ENCODE measurements at regions not wholly inside any gene's neighbourhood (a gene's known extent, or its start where the extent isn't known, plus 50 kb on each side); places are given as distances from the start of the nearest gene placed in this dataset.

- no peak overlapping the region for H3K27ac Mint-ChIP-seq
- no peaks in the 10 kb centered on the region for H3K36me3 Mint-ChIP-seq
- DNase-seq (ENCODE audit: low spot score in 2 of 2, unreplicated experiment in 2 of 2): no peak
- no peak overlapping the region for H3K4me3 Mint-ChIP-seq
- H3K9me3 Mint-ChIP-seq: peaks cover 44% of the 10 kb centered on the region
- no peaks in the 10 kb centered on the region for H3K27me3 Mint-ChIP-seq (ENCODE audit: low read depth)
- H3K4me1 Mint-ChIP-seq: peaks cover 10% of the 10 kb centered on the region
- no peak for TF ChIP-seq CTCF (IDR thresholded peaks at IDR 0.05; ENCODE audit: unreplicated experiment)
Measured at GRCh38 chr21:20419772-20420171, 578.4 kb upstream of the NCAM2 start.

GRCh38 chr21:20424943-20425342, 573.3 kb upstream of the NCAM2 start:
- Mint-ChIP-seq H3K9me3 (peaks cover 37% of the 10 kb centered on the region), H3K36me3 (no peaks in the 10 kb centered on the region), H3K27ac (no peak overlapping the region), H3K4me3 (no peak overlapping the region), H3K27me3 (ENCODE audit: low read depth) (no peaks in the 10 kb centered on the region), H3K4me1 (no peaks in the 10 kb centered on the region)
- no peak for TF ChIP-seq CTCF (IDR thresholded peaks at IDR 0.05; ENCODE audit: unreplicated experiment)
- DNase-seq (ENCODE audit: low spot score in 2 of 2, unreplicated experiment in 2 of 2): no peak

GRCh38 chr21:20425856-20426255, 572.4 kb upstream of the NCAM2 start:
- no peaks in the 10 kb centered on the region for H3K36me3 Mint-ChIP-seq
- no peak overlapping the region for H3K27ac Mint-ChIP-seq
- no peak overlapping the region for H3K4me3 Mint-ChIP-seq
- TF ChIP-seq CTCF (IDR thresholded peaks at IDR 0.05; ENCODE audit: unreplicated experiment): no peak
- H3K9me3 Mint-ChIP-seq: peaks cover 29% of the 10 kb centered on the region
- no peaks in the 10 kb centered on the region for H3K4me1 Mint-ChIP-seq
- H3K27me3 Mint-ChIP-seq (ENCODE audit: low read depth): no peaks in the 10 kb centered on the region
- DNase-seq (ENCODE audit: low spot score in 2 of 2, unreplicated experiment in 2 of 2): no peak

- no peak for DNase-seq (ENCODE audit: low spot score in 2 of 2, unreplicated experiment in 2 of 2)
- no peak overlapping the region for H3K27ac Mint-ChIP-seq
- no peaks in the 10 kb centered on the region for H3K27me3 Mint-ChIP-seq (ENCODE audit: low read depth)
- no peaks in the 10 kb centered on the region for H3K36me3 Mint-ChIP-seq
- no peak overlapping the region for H3K4me3 Mint-ChIP-seq
- no peak for TF ChIP-seq CTCF (IDR thresholded peaks at IDR 0.05; ENCODE audit: unreplicated experiment)
- H3K9me3 Mint-ChIP-seq: peaks cover 27% of the 10 kb centered on the region
- peaks cover 1% of the 10 kb centered on the region for H3K4me1 Mint-ChIP-seq
Measured at GRCh38 chr21:20440338-20440737, 557.9 kb upstream of the NCAM2 start.

- peaks cover 10% of the 10 kb centered on the region for H3K9me3 Mint-ChIP-seq
- no peak overlapping the region for H3K27ac Mint-ChIP-seq
- no peaks in the 10 kb centered on the region for H3K36me3 Mint-ChIP-seq
- no peak overlapping the region for H3K4me3 Mint-ChIP-seq
- DNase-seq (ENCODE audit: low spot score in 2 of 2, unreplicated experiment in 2 of 2): no peak
- peak; percentile 67 for TF ChIP-seq CTCF (IDR thresholded peaks at IDR 0.05; ENCODE audit: unreplicated experiment)
- no peaks in the 10 kb centered on the region for H3K27me3 Mint-ChIP-seq (ENCODE audit: low read depth)
- H3K4me1 Mint-ChIP-seq: peaks cover 3% of the 10 kb centered on the region
Measured at GRCh38 chr21:20443558-20444155, 554.6 kb upstream of the NCAM2 start.

GRCh38 chr21:20445971-20446370, 552.2 kb upstream of the NCAM2 start:
- Mint-ChIP-seq H3K27ac (no peak overlapping the region), H3K9me3 (peaks cover 10% of the 10 kb centered on the region)
- no peak for TF ChIP-seq CTCF (IDR thresholded peaks at IDR 0.05; ENCODE audit: unreplicated experiment)

More at GRCh38 chr21:20445971-20446370, 552.2 kb upstream of the NCAM2 start:
- H3K4me3 Mint-ChIP-seq: no peak overlapping the region
- H3K27me3 Mint-ChIP-seq (ENCODE audit: low read depth): no peaks in the 10 kb centered on the region
- no peaks in the 10 kb centered on the region for H3K36me3 Mint-ChIP-seq
- no peak for DNase-seq (ENCODE audit: low spot score in 2 of 2, unreplicated experiment in 2 of 2)
- peaks cover 3% of the 10 kb centered on the region for H3K4me1 Mint-ChIP-seq

Data from mesothelial cell of epicardium (in vitro differentiated cells).